NCI-H526 (cell line): ENCODE measurements at regions not wholly inside any gene's neighbourhood (a gene's known extent, or its start where the extent isn't known, plus 50 kb on each side); places are given as distances from the start of the nearest gene placed in this dataset.

Experiments
- DNase-seq, 2 experiments: peaks; one replicate each; lab custom pipeline; 2025; lab: John Stamatoyannopoulos, UW

GRCh38 chr5:60335913-60336312 lies 364.1 kb downstream of the DEPDC1B start:
- DNase-seq = no peak

GRCh38 chr5:60334281-60334713 lies 365.7 kb downstream of the DEPDC1B start:
- DNase-seq = no peak

- DNase-seq = no peak
These were observed 366.9 kb downstream of the DEPDC1B start for GRCh38 chr5:60333005-60333571.

GRCh38 chr5:60332244-60333004 lies 367.5 kb downstream of the DEPDC1B start:
- no peak for DNase-seq

- DNase-seq = no peak
These were observed 369.7 kb downstream of the DEPDC1B start for GRCh38 chr5:60330236-60330635.

- DNase-seq = no peak
These were observed 374.1 kb downstream of the DEPDC1B start for GRCh38 chr5:60325870-60326269.

GRCh38 chr5:60323596-60323995 lies 376.4 kb downstream of the DEPDC1B start:
- no peak for DNase-seq

- no peak for DNase-seq
These were observed 387.9 kb downstream of the DEPDC1B start for GRCh38 chr5:60312098-60312497.

- DNase-seq = no peak
These were observed 400.0 kb downstream of the DEPDC1B start for GRCh38 chr5:60299944-60300343.

- DNase-seq = no peak
These were observed 402.3 kb downstream of the DEPDC1B start for GRCh38 chr5:60297658-60298057.

GRCh38 chr5:60295423-60295822 lies 401.9 kb upstream of the PDE4D start:
- DNase-seq = peak in 1 of 2 experiments; percentile 12

GRCh38 chr5:60293518-60293917 lies 400.0 kb upstream of the PDE4D start:
- DNase-seq = no peak

GRCh38 chr5:60287174-60287771 lies 393.7 kb upstream of the PDE4D start:
- DNase-seq = peak; percentile 17 to 65

GRCh38 chr5:60285910-60286309 lies 392.4 kb upstream of the PDE4D start:
- DNase-seq = no peak

GRCh38 chr5:60280943-60281342 lies 387.4 kb upstream of the PDE4D start:
- no peak for DNase-seq

- no peak for DNase-seq
These were observed 384.4 kb upstream of the PDE4D start for GRCh38 chr5:60277941-60278340.

GRCh38 chr5:60274747-60275146 lies 381.2 kb upstream of the PDE4D start:
- DNase-seq = no peak

GRCh38 chr5:60271517-60271916 lies 378.0 kb upstream of the PDE4D start:
- DNase-seq = no peak

GRCh38 chr5:60267907-60268306 lies 374.4 kb upstream of the PDE4D start:
- no peak for DNase-seq

GRCh38 chr5:60263346-60263745 lies 369.8 kb upstream of the PDE4D start:
- no peak for DNase-seq

GRCh38 chr5:60262576-60263295 lies 369.2 kb upstream of the PDE4D start:
- no peak for DNase-seq

- no peak for DNase-seq
These were observed 368.2 kb upstream of the PDE4D start for GRCh38 chr5:60261732-60262131.

- no peak for DNase-seq
These were observed 367.1 kb upstream of the PDE4D start for GRCh38 chr5:60260658-60261057.
